B cell (primary cell): ENCODE measurements at regions not wholly inside any gene's neighbourhood (a gene's known extent, or its start where the extent isn't known, plus 50 kb on each side); places are given as distances from the start of the nearest gene placed in this dataset.

Experiments
- ATAC-seq: fragments of 200-7000 bp; cut with Tn5 transposase; one replicate; pipeline ENCODE4 v1.10.0; 2021; ENCODE audit warnings: low read depth, mild to moderate bottlenecking, moderate number of reproducible peaks, moderate library complexity
- CTCF ChIA-PET: fragments of 350-600 bp; sonication (Branson Sonifier 250); formaldehyde crosslinking; loops from one replicate; lab custom pipeline; 2021; ENCODE audit warnings: antibody characterized with exemption, inconsistent platforms; lab: Charles Lee
- POLR2A ChIA-PET: fragments of 350-600 bp; sonication (Branson Sonifier 250); formaldehyde crosslinking; loops from one replicate; lab custom pipeline; 2021; ENCODE audit warnings: antibody characterized with exemption; lab: Charles Lee
- DNase-seq: peaks from one replicate; pipeline ENCODE4 v3.0.0; 2013
- H2AFZ ChIP-seq: 2 replicates; pipeline ENCODE4 v1.6.1; 2012; ENCODE audit warnings: mild to moderate bottlenecking, low read depth, low read length; ENCODE audit not compliant: insufficient read depth, poor library complexity, severe bottlenecking
- H3K27ac ChIP-seq, 2 donors: 1 replicate in 1 of 2; 2 replicates in 1 of 2; pipeline ENCODE4 v1.5.1; 2012 to 2013; ENCODE audit warnings: low read length in 2 of 2, mild to moderate bottlenecking in 2 of 2, moderate library complexity in 1 of 2
- H3K27me3 ChIP-seq, 4 experiments: fragments of 200-600 bp in 1 of 4; sonication (generic) in 1 of 4; replicated peaks in 1 of 4; 1 replicate in 2 of 4; 2 replicates in 2 of 4; pipeline versions ENCODE4 v1.6.1 to v1.7.0; 2013 to 2016; ENCODE audit warnings: low read length in 3 of 4, mild to moderate bottlenecking in 2 of 4, mixed read lengths in 1 of 4, moderate library complexity in 1 of 4; ENCODE audit not compliant: insufficient read depth in 4 of 4, control insufficient read depth in 3 of 4; ENCODE audit errors: control extremely low read depth in 1 of 4
- H3K36me3 ChIP-seq, 2 experiments: replicated peaks in 1 of 2; 1 replicate in 1 of 2; 2 replicates in 1 of 2; pipeline versions ENCODE4 v1.6.1 to v1.7.1; 2013; ENCODE audit warnings: low read length in 1 of 2; ENCODE audit not compliant: insufficient read depth in 2 of 2, control insufficient read depth in 1 of 2; ENCODE audit errors: control extremely low read depth in 1 of 2, extremely low read depth in 1 of 2
- H3K4me1 ChIP-seq, 2 donors: fragments of 200-600 bp in 1 of 2; sonication (generic) in 1 of 2; 1 replicate in 1 of 2; 2 replicates in 1 of 2; pipeline versions ENCODE4 v1.5.1 to v1.6.1; 2013 to 2017; ENCODE audit warnings: low read length in 2 of 2; ENCODE audit not compliant: control insufficient read depth in 2 of 2, insufficient read depth in 2 of 2
- H3K4me2 ChIP-seq: replicated peaks from 2 replicates; pipeline ENCODE3; 2012; ENCODE audit warnings: mild to moderate bottlenecking, low read depth, low read length; ENCODE audit not compliant: poor library complexity, severe bottlenecking
- H3K4me3 ChIP-seq, 5 experiments: fragments of 200-600 bp in 1 of 5; sonication (generic) in 1 of 5; 1 replicate in 3 of 5; 2 replicates in 2 of 5; pipeline versions ENCODE4 v1.5.1 to v1.7.0; 2011 to 2016; ENCODE audit warnings: low read length in 4 of 5, mild to moderate bottlenecking in 4 of 5, low read depth in 2 of 5, control low read depth in 1 of 5, moderate library complexity in 1 of 5; ENCODE audit not compliant: insufficient read depth in 1 of 5; ENCODE audit errors: control extremely low read depth in 1 of 5, extremely low read depth in 1 of 5
- H3K79me2 ChIP-seq: fragments of 200-600 bp; sonication (generic); one replicate; pipeline ENCODE4 v1.6.0; 2016; ENCODE audit warnings: low read length; ENCODE audit not compliant: control insufficient read depth, insufficient read depth
- H3K9ac ChIP-seq: fragments of 200-600 bp; sonication (generic); 2 replicates; pipeline ENCODE4 v1.6.1; 2017; ENCODE audit warnings: mild to moderate bottlenecking, low read length, moderate library complexity
- H3K9me3 ChIP-seq, 3 donors: one replicate each; pipeline versions ENCODE4 v1.6.1 to v1.7.1; 2013; ENCODE audit warnings: low read length in 2 of 3; ENCODE audit not compliant: control insufficient read depth in 2 of 3, insufficient read depth in 1 of 3; ENCODE audit errors: control extremely low read depth in 1 of 3
- H4K20me1 ChIP-seq: 2 replicates; pipeline ENCODE4 v1.6.0; 2012; ENCODE audit warnings: mild to moderate bottlenecking, low read length; ENCODE audit not compliant: insufficient read depth, control insufficient read depth, poor library complexity, severe bottlenecking
- H3K27ac Mint-ChIP-seq: one replicate; pipeline ENCODE4 v1.8.0; 2021; ENCODE audit warnings: mixed read lengths
- H3K27me3 Mint-ChIP-seq: one replicate; pipeline ENCODE4 v1.8.0; 2021; ENCODE audit warnings: mixed read lengths
- H3K4me1 Mint-ChIP-seq: one replicate; pipeline ENCODE4 v1.8.0; 2021; ENCODE audit warnings: mixed read lengths
- H3K4me3 Mint-ChIP-seq: one replicate; pipeline ENCODE4 v1.8.0; 2021; ENCODE audit warnings: mixed read lengths
- H3K9me3 Mint-ChIP-seq: one replicate; pipeline ENCODE4 v1.8.0; 2022; ENCODE audit warnings: mixed read lengths; ENCODE audit not compliant: insufficient read depth
- EZH2 ChIP-seq: IDR thresholded peaks from 2 replicates; pipeline ENCODE4 v1.6.1; 2012; ENCODE audit warnings: borderline replicate concordance, low read depth, mild to moderate bottlenecking, moderate library complexity, low read length; ENCODE audit not compliant: insufficient read depth, poor library complexity, severe bottlenecking
- WGBS: methylation state at CpG from one replicate; pipeline ENCODE4 v1.1.5; 2013; ENCODE audit warnings: missing lambda C conversion rate; ENCODE audit not compliant: insufficient coverage; 5-methylcytosine and 5-hydroxymethylcytosine counted together
- intact Hi-C: fragments of 100-400 bp; cut with micrococcal nuclease; formaldehyde crosslinking; loops from one replicate; pipeline ENCODE4 v1.10.0; 2022
- TF ChIP-seq, protein P1 (sequence below): fragments of 200-600 bp; IDR thresholded peaks from one replicate; pipeline ENCODE4 v1.8.0; 2022; ENCODE audit warnings: antibody characterized with exemption, mild to moderate bottlenecking

DNA sequence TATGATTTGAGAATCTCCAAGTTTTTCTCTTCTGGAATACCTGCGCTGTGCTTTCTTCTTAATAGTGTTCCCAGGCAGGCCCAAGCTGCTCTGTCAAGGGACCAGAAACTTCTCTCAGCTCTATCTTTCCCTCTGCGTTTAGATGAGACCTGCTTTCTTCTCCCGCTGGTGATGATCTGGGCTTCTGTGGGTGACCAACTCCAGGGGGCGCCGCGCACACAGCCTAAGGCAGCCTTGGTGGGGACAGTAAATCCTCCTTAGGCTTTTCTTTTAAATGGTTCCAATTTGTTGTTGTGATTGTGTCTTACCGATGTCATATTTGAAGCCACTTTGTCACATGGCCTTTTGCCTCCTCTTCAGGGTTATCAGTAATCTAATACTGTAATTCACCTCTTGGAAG lies 439.4 kb upstream of the KLF12 start:
- H3K9me3 ChIP-seq, result peaks cover 0 to 3% (median 0%) of the 10 kb centered on the region in 3 donors
- no peak overlapping the region for H3K27ac Mint-ChIP-seq
- ChIA-PET CTCF (no interaction called here), POLR2A (no interaction called here)
- no peak overlapping the region for H3K4me3 Mint-ChIP-seq
- intact Hi-C loops, result no loop called here
- no peak for DNase-seq
- TF ChIP-seq EZH2, result no peak
- TF ChIP-seq, protein P1, sequence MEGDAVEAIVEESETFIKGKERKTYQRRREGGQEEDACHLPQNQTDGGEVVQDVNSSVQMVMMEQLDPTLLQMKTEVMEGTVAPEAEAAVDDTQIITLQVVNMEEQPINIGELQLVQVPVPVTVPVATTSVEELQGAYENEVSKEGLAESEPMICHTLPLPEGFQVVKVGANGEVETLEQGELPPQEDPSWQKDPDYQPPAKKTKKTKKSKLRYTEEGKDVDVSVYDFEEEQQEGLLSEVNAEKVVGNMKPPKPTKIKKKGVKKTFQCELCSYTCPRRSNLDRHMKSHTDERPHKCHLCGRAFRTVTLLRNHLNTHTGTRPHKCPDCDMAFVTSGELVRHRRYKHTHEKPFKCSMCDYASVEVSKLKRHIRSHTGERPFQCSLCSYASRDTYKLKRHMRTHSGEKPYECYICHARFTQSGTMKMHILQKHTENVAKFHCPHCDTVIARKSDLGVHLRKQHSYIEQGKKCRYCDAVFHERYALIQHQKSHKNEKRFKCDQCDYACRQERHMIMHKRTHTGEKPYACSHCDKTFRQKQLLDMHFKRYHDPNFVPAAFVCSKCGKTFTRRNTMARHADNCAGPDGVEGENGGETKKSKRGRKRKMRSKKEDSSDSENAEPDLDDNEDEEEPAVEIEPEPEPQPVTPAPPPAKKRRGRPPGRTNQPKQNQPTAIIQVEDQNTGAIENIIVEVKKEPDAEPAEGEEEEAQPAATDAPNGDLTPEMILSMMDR, result no peak
- H3K36me3 ChIP-seq, result no peaks in the 10 kb centered on the region
- no peak overlapping the region for H3K9ac ChIP-seq
- peaks cover 6 to 11% of the 10 kb centered on the region in 2 donors for H3K4me1 ChIP-seq
- no peaks in the 10 kb centered on the region for H4K20me1 ChIP-seq
- H3K4me1 Mint-ChIP-seq, result peaks cover 13% of the 10 kb centered on the region
- no peak overlapping the region for H2AFZ ChIP-seq
- no peak overlapping the region for H3K4me2 ChIP-seq
- H3K27me3 ChIP-seq, result peaks cover 0 to 28% (median 25%) of the 10 kb centered on the region in 4 experiments
- H3K9me3 Mint-ChIP-seq, result no peaks in the 10 kb centered on the region
- no peak overlapping the region for H3K4me3 ChIP-seq
- H3K27me3 Mint-ChIP-seq, result peaks cover 59% of the 10 kb centered on the region
- no peak for ATAC-seq
- H3K79me2 ChIP-seq, result no peaks in the 10 kb centered on the region
- no peak overlapping the region for H3K27ac ChIP-seq
- 83% methylated on average over 1 of the region's 7 CpGs for WGBS

DNA sequence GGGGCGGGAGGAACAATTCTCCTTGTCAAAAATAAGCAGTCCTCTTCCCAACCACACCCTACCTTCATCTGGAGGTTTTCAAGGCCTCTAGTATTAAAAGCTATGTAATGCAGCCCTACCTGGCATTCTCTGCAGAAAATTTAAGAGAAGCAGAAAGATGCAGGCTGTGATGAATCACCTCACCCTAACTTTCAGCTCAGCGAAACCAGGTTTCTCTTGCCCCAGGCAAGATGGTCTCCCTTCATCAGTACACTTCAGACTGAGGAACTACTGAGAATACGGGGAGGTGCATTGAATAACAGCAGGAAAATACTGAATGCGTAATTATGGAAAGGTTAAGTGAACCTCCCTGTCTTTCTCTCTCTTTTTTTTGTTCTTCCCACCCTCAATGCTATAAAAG lies 437.6 kb upstream of the KLF12 start:
- ChIA-PET POLR2A (no interaction called here), CTCF (no interaction called here)
- Histone ChIP-seq H4K20me1 (no peaks in the 10 kb centered on the region), H2AFZ (no peak overlapping the region), H3K9me3 (no peaks in the 10 kb centered on the region), H3K4me1 (peaks cover 6 to 11% of the 10 kb centered on the region in 2 donors), H3K9ac (no peak overlapping the region), H3K4me3 (no peak overlapping the region), H3K27me3 (peaks cover 0 to 28% (median 22%) of the 10 kb centered on the region in 4 experiments), H3K36me3 (no peaks in the 10 kb centered on the region), H3K27ac (no peak overlapping the region), H3K4me2 (no peak overlapping the region), H3K79me2 (no peaks in the 10 kb centered on the region)
- no peak for DNase-seq
- peaks cover 60% of the 10 kb centered on the region for H3K27me3 Mint-ChIP-seq
- peaks cover 13% of the 10 kb centered on the region for H3K4me1 Mint-ChIP-seq
- ATAC-seq, result no peak
- no peak overlapping the region for H3K4me3 Mint-ChIP-seq
- intact Hi-C loops, result no loop called here
- no peaks in the 10 kb centered on the region for H3K9me3 Mint-ChIP-seq
- no peak for TF ChIP-seq EZH2
- TF ChIP-seq, protein P1, result no peak
- 92% methylated on average over 2 of the region's 4 CpGs for WGBS
- no peak overlapping the region for H3K27ac Mint-ChIP-seq
